H1 (cell line): ENCODE measurements at regions not wholly inside any gene's neighbourhood (a gene's known extent, or its start where the extent isn't known, plus 50 kb on each side); places are given as distances from the start of the nearest gene placed in this dataset.

Source experiments
- CTCF ChIA-PET: fragments of 300-600 bp; sonication (Branson Sonifier 250); formaldehyde crosslinking; loops from one replicate; lab custom pipeline; 2021; ENCODE audit not compliant: partially characterized antibody; lab: Charles Lee
- POLR2A ChIA-PET: fragments of 300-600 bp; sonication (Branson Sonifier 250); formaldehyde crosslinking; loops from one replicate; lab custom pipeline; 2021; ENCODE audit warnings: inconsistent platforms; ENCODE audit not compliant: partially characterized antibody; lab: Charles Lee
- DNase-seq, 2 experiments: peaks; one replicate each; pipeline versions ENCODE4 v3.0.0 to v3.0.0-alpha.2; 2010 to 2022; ENCODE audit warnings: low spot score in 2 of 2, low read depth in 1 of 2, mixed read lengths in 1 of 2
- FAIRE-seq: peaks from 2 replicates; lab custom pipeline; 2011; peaks lifted over from hg19 to GRCh38; lab: Jason Lieb, UNC
- H2AFZ ChIP-seq: 2 replicates; pipeline ENCODE4 v1.8.1; 2012; ENCODE audit warnings: low read length, inconsistent platforms
- H2AK5ac ChIP-seq: 2 replicates; pipeline ENCODE4 v1.6.1; 2013; ENCODE audit warnings: low read depth, low read length
- H2BK120ac ChIP-seq: replicated peaks from 2 replicates; pipeline ENCODE3; 2013; ENCODE audit warnings: low read depth, low read length, inconsistent platforms
- H2BK12ac ChIP-seq: 2 replicates; pipeline ENCODE4 v1.6.1; 2013; ENCODE audit warnings: low read depth, low read length
- H2BK15ac ChIP-seq: 2 replicates; pipeline ENCODE4 v1.6.1; 2013; ENCODE audit warnings: low read length
- H2BK20ac ChIP-seq: 2 replicates; pipeline ENCODE4 v1.6.1; 2013; ENCODE audit warnings: low read length
- H2BK5ac ChIP-seq: 2 replicates; pipeline ENCODE4 v1.6.1; 2013; ENCODE audit warnings: low read depth, low read length
- H3K14ac ChIP-seq: 2 replicates; pipeline ENCODE4 v1.6.1; 2013; ENCODE audit warnings: inconsistent platforms; ENCODE audit not compliant: insufficient read length
- H3K18ac ChIP-seq: 2 replicates; pipeline ENCODE4 v1.6.1; 2013; ENCODE audit warnings: low read length; ENCODE audit errors: extremely low read depth
- H3K23ac ChIP-seq: 2 replicates; pipeline ENCODE4 v1.6.1; 2013; ENCODE audit warnings: inconsistent platforms; ENCODE audit not compliant: insufficient read length
- H3K23me2 ChIP-seq: 2 replicates; pipeline ENCODE4 v1.6.1; 2013; ENCODE audit warnings: low read depth, low read length
- H3K27ac ChIP-seq: 2 replicates; pipeline ENCODE4 v1.6.1; 2011; ENCODE audit warnings: low read depth, low read length, inconsistent platforms
- H3K27me3 ChIP-seq, 4 experiments: replicated peaks in 1 of 4; 1 replicate in 1 of 4; 2 replicates in 3 of 4; pipeline versions ENCODE4 v1.6.1 to v1.8.1; 2011 to 2013; ENCODE audit warnings: low read length in 3 of 4, mild to moderate bottlenecking in 3 of 4, inconsistent platforms in 2 of 4, mixed read lengths in 2 of 4, moderate library complexity in 1 of 4; ENCODE audit not compliant: control insufficient read depth in 3 of 4, insufficient read depth in 3 of 4; ENCODE audit errors: extremely low read depth in 1 of 4
- H3K36me3 ChIP-seq, 4 experiments: 2 replicates each; pipeline versions ENCODE4 v1.6.1 to v1.8.1; 2011 to 2013; ENCODE audit warnings: mild to moderate bottlenecking in 4 of 4, low read length in 3 of 4, moderate library complexity in 2 of 4, control low read depth in 1 of 4, inconsistent platforms in 1 of 4; ENCODE audit not compliant: insufficient read depth in 4 of 4, control insufficient read depth in 2 of 4
- H3K4ac ChIP-seq: replicated peaks from 2 replicates; pipeline ENCODE3; 2013; ENCODE audit warnings: low read length, low read depth, mixed read lengths, inconsistent platforms; ENCODE audit not compliant: insufficient read length
- H3K4me1 ChIP-seq, 4 experiments: replicated peaks in 1 of 4; 1 replicate in 1 of 4; 2 replicates in 3 of 4; pipeline versions ENCODE4 v1.6.1 to v1.8.1; 2011 to 2013; ENCODE audit warnings: low read length in 3 of 4, inconsistent platforms in 2 of 4, mixed read lengths in 1 of 4; ENCODE audit not compliant: insufficient read depth in 4 of 4, control insufficient read depth in 3 of 4
- H3K4me2 ChIP-seq, 2 experiments: 2 replicates each; pipeline versions ENCODE4 v1.6.1 to v1.8.1; 2011 to 2013; ENCODE audit warnings: low read depth in 2 of 2, low read length in 2 of 2, control low read depth in 1 of 2, inconsistent platforms in 1 of 2, mild to moderate bottlenecking in 1 of 2; ENCODE audit not compliant: insufficient read depth in 1 of 2
- H3K4me3 ChIP-seq, 4 experiments: fragments of 200-600, 300-600 bp in 1 of 4; sonication (generic), shearing (Covaris generic), sonication (Bioruptor Twin) in 1 of 4; 2 replicates each; pipeline versions ENCODE4 v1.5.1 to v1.8.1; 2011 to 2016; ENCODE audit warnings: low read length in 4 of 4, low read depth in 3 of 4, control low read depth in 2 of 4, inconsistent platforms in 2 of 4, mild to moderate bottlenecking in 2 of 4, mixed read lengths in 1 of 4, moderate library complexity in 1 of 4; ENCODE audit not compliant: insufficient read depth in 2 of 4; ENCODE audit errors: extremely low read depth in 1 of 4
- H3K56ac ChIP-seq: replicated peaks from 2 replicates; pipeline ENCODE3; 2013; ENCODE audit warnings: low read depth, mild to moderate bottlenecking, mixed read lengths, low read length, inconsistent platforms; ENCODE audit not compliant: insufficient read length
- H3K79me1 ChIP-seq: 2 replicates; pipeline ENCODE4 v1.6.1; 2013; ENCODE audit warnings: low read depth, low read length, control low read depth
- H3K79me2 ChIP-seq, 2 experiments: 2 replicates each; pipeline versions ENCODE4 v1.6.1 to v1.8.1; 2012 to 2013; ENCODE audit warnings: low read length in 2 of 2, mild to moderate bottlenecking in 2 of 2, inconsistent platforms in 1 of 2; ENCODE audit not compliant: insufficient read depth in 2 of 2, control insufficient read depth in 1 of 2
- H3K9ac ChIP-seq, 4 experiments: replicated peaks in 1 of 4; 1 replicate in 1 of 4; 2 replicates in 3 of 4; pipeline versions ENCODE4 v1.6.1 to v1.8.1; 2011 to 2013; ENCODE audit warnings: low read depth in 3 of 4, low read length in 3 of 4, control low read depth in 2 of 4, mild to moderate bottlenecking in 2 of 4, moderate library complexity in 2 of 4, inconsistent platforms in 1 of 4; ENCODE audit errors: extremely low read depth in 1 of 4
- H3K9me3 ChIP-seq, 2 experiments: 2 replicates each; pipeline versions ENCODE4 v1.6.1 to v1.8.1; 2012 to 2013; ENCODE audit warnings: mild to moderate bottlenecking in 2 of 2, moderate library complexity in 2 of 2, control low read depth in 1 of 2, inconsistent platforms in 1 of 2, low read depth in 1 of 2, low read length in 1 of 2, mixed read lengths in 1 of 2; ENCODE audit not compliant: insufficient read depth in 2 of 2
- H4K20me1 ChIP-seq, 2 experiments: replicated peaks in 1 of 2; 2 replicates each; pipeline versions ENCODE3 to v1.8.1; 2011 to 2013; ENCODE audit warnings: inconsistent platforms in 2 of 2, low read length in 2 of 2, mild to moderate bottlenecking in 1 of 2; ENCODE audit not compliant: insufficient read depth in 2 of 2, control insufficient read depth in 1 of 2
- H4K5ac ChIP-seq: 2 replicates; pipeline ENCODE4 v1.6.1; 2013; ENCODE audit warnings: low read length, low read depth, mixed read lengths, inconsistent platforms; ENCODE audit not compliant: insufficient read length
- H4K8ac ChIP-seq: 2 replicates; pipeline ENCODE4 v1.8.0; 2013; ENCODE audit warnings: mild to moderate bottlenecking, moderate library complexity, low read length, inconsistent platforms; ENCODE audit not compliant: insufficient read depth; ENCODE audit errors: extremely low read depth
- H4K91ac ChIP-seq: replicated peaks from 2 replicates; pipeline ENCODE3; 2013; ENCODE audit warnings: low read length, mixed read lengths, inconsistent platforms; ENCODE audit not compliant: insufficient read length
- EZH2 ChIP-seq: fragments of 200-600 bp; sonication (generic); IDR thresholded peaks from 2 replicates; pipeline ENCODE4 v1.7.1; 2012; ENCODE audit warnings: low read depth, mild to moderate bottlenecking, moderate library complexity, low read length, inconsistent platforms; ENCODE audit not compliant: severe bottlenecking
- GTF2F1 ChIP-seq: IDR thresholded peaks from 2 replicates; pipeline ENCODE4 v1.6.1; 2012; ENCODE audit warnings: low read depth, low read length, improper control_type of control experiment, borderline replicate concordance
- HDAC2 ChIP-seq, 2 experiments: fragments of 300-600 bp in 1 of 2; sonication (generic) in 1 of 2; IDR thresholded peaks; 2 replicates each; pipeline ENCODE4 v1.6.1; 2011 to 2012; ENCODE audit warnings: low read depth in 2 of 2, low read length in 2 of 2, mild to moderate bottlenecking in 2 of 2, moderate library complexity in 2 of 2, borderline replicate concordance in 1 of 2, inconsistent platforms in 1 of 2
- SAP30 ChIP-seq: fragments of 300-600 bp; sonication (generic); IDR thresholded peaks from 2 replicates; pipeline ENCODE4 v1.7.1; 2012; ENCODE audit warnings: low read length, moderate library complexity, mild to moderate bottlenecking, inconsistent platforms; ENCODE audit not compliant: insufficient read depth, insufficient replicate concordance
- SIN3A ChIP-seq, 2 experiments: IDR thresholded peaks in 1 of 2; conservative IDR thresholded peaks in 1 of 2; 2 replicates each; pipeline ENCODE4 v1.6.1; 2011 to 2012; ENCODE audit warnings: low read length in 2 of 2, improper control_type of control experiment in 1 of 2, low read depth in 1 of 2, mild to moderate bottlenecking in 1 of 2
- SP1 ChIP-seq: IDR thresholded peaks from 2 replicates; pipeline ENCODE4 v1.6.1; 2011; ENCODE audit warnings: low read depth, low read length
- WGBS, 2 experiments: shearing (Covaris generic) in 1 of 2; methylation state at CpG; one replicate each; pipeline versions ENCODE4 v1.1.6 to v1.1.7; 2013 to 2015; ENCODE audit warnings: low lambda C conversion rate in 2 of 2, mixed read lengths in 2 of 2, inconsistent platforms in 1 of 2, low coverage in 1 of 2, missing lambda C conversion rate in 1 of 2; ENCODE audit not compliant: insufficient replicate concordance in 2 of 2, insufficient coverage in 1 of 2, insufficient read length in 1 of 2; ENCODE audit errors: extremely low coverage in 1 of 2, missing lambda C conversion rate in 1 of 2; 5-methylcytosine and 5-hydroxymethylcytosine counted together
- TF ChIP-seq, protein P1 (sequence below): IDR thresholded peaks from 2 replicates; pipeline ENCODE4 v1.6.1; 2012; ENCODE audit warnings: inconsistent platforms
- TF ChIP-seq, protein P2 (sequence below): IDR thresholded peaks from 2 replicates; pipeline ENCODE4 v1.6.1; 2011; ENCODE audit warnings: low read length, improper control_type of control experiment

DNA sequence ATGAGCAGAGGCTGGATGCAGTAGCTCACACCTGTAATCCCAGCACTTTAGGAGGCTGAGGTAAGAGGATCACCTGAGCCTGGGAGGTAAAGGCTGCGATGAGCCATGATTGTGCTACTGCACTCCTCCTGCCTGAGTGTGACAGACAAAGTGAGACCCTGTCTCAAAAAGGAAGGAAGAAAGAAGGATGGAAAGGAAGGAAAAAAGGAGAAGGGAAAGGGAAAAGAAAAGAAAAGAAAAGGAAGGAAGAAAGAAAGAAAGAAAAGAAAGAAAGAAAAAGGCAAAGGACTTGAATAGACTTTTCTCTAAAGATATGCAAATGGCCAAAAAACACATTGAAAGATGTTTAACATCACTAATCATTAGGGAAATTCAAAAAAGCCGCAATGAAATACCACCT is 215.3 kb upstream of the MYLIP start:
- 96% methylated on average over 2 of the region's 2 CpGs; no CpG with 5 or more reads in 1 of the 2 experiments for WGBS, 2 experiments
- H4K8ac ChIP-seq = no peak overlapping the region
- H3K27me3 ChIP-seq = no peaks in the 10 kb centered on the region
- H4K20me1 ChIP-seq = no peaks in the 10 kb centered on the region
- peak overlapping the region; percentile 62 for H4K5ac ChIP-seq
- H2BK12ac ChIP-seq = peak overlapping the region; percentile 97; the same call in 1 of the 2 replicates
- H3K4me1 ChIP-seq = peaks cover 14 to 27% (median 20%) of the 10 kb centered on the region in 4 experiments
- peak overlapping the region; percentile 97; the same call in 1 of the 2 replicates for H2BK5ac ChIP-seq
- FAIRE-seq (no peak), DNase-seq (no peak)
- H2BK15ac ChIP-seq = no peak overlapping the region
- no peak overlapping the region for H3K4ac ChIP-seq
- no peaks in the 10 kb centered on the region for H3K79me2 ChIP-seq
- CTCF ChIA-PET = no interaction called here
- no peak overlapping the region for H2AFZ ChIP-seq
- H3K4me3 ChIP-seq = no peak overlapping the region
- peak overlapping the region; percentile 88 for H2BK120ac ChIP-seq
- no peak overlapping the region for H3K23ac ChIP-seq
- POLR2A ChIA-PET = no interaction called here
- peak overlapping the region; percentile 84; the same call in 1 of the 2 replicates for H2AK5ac ChIP-seq
- H3K56ac ChIP-seq = no peak overlapping the region
- H3K9me3 ChIP-seq = no peaks in the 10 kb centered on the region
- peak overlapping the region; percentile 66 for H3K18ac ChIP-seq
- H3K23me2 ChIP-seq = no peaks in the 10 kb centered on the region
- TF ChIP-seq EZH2 (no peak), HDAC2 (IDR thresholded peaks at IDR 0.05; ENCODE audit: borderline replicate concordance in 1 of 2, low read depth in 2 of 2, low read length in 2 of 2) (no peak), GTF2F1 (no peak), SAP30 (no peak), SIN3A (conservative IDR thresholded peaks at IDR 0.05 in 1 of 2, IDR thresholded peaks at IDR 0.05 in 1 of 2; ENCODE audit: low read depth in 1 of 2, low read length in 2 of 2) (no peak), SP1 (no peak)
- TF ChIP-seq, protein P1, sequence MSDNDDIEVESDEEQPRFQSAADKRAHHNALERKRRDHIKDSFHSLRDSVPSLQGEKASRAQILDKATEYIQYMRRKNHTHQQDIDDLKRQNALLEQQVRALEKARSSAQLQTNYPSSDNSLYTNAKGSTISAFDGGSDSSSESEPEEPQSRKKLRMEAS = no peak
- TF ChIP-seq, protein P2, sequence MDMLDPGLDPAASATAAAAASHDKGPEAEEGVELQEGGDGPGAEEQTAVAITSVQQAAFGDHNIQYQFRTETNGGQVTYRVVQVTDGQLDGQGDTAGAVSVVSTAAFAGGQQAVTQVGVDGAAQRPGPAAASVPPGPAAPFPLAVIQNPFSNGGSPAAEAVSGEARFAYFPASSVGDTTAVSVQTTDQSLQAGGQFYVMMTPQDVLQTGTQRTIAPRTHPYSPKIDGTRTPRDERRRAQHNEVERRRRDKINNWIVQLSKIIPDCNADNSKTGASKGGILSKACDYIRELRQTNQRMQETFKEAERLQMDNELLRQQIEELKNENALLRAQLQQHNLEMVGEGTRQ = no peak
- H2BK20ac ChIP-seq = peak overlapping the region; percentile 99
- H4K91ac ChIP-seq = peak overlapping the region; percentile 56
- H3K36me3 ChIP-seq = no peaks in the 10 kb centered on the region
- H3K4me2 ChIP-seq = no peak overlapping the region
- no peak overlapping the region for H3K14ac ChIP-seq
- H3K27ac ChIP-seq = no peak overlapping the region
- H3K79me1 ChIP-seq = no peaks in the 10 kb centered on the region
- H3K9ac ChIP-seq = no peak overlapping the region
